IMR-90 (cell line): ENCODE measurements at regions not wholly inside any gene's neighbourhood (a gene's known extent, or its start where the extent isn't known, plus 50 kb on each side); places are given as distances from the start of the nearest gene placed in this dataset.

Source experiments
- BHLHE40 ChIP-seq: fragments of 150-350 bp; IDR thresholded peaks from 2 replicates; pipeline ENCODE4 v1.6.1; 2016; ENCODE audit warnings: mild to moderate bottlenecking, low read depth, low read length
- CHD1 ChIP-seq: IDR thresholded peaks from 2 replicates; pipeline ENCODE4 v1.6.1; 2012; ENCODE audit warnings: low read depth, low read length, improper control_type of control experiment
- CTCF ChIP-seq: conservative IDR thresholded peaks from 2 replicates; pipeline ENCODE4 v1.5.1; 2012; ENCODE audit warnings: mild to moderate bottlenecking, low read depth, low read length, improper control_type of control experiment
- MAFK ChIP-seq: IDR thresholded peaks from 2 replicates; pipeline ENCODE4 v1.6.1; 2012; ENCODE audit warnings: low read depth, low read length, improper control_type of control experiment
- MAZ ChIP-seq: IDR thresholded peaks from 2 replicates; pipeline ENCODE4 v1.6.1; 2012; ENCODE audit warnings: low read depth, mild to moderate bottlenecking, low read length, improper control_type of control experiment, moderate library complexity, borderline replicate concordance
- MXI1 ChIP-seq: IDR thresholded peaks from 2 replicates; pipeline ENCODE4 v1.6.1; 2012; ENCODE audit warnings: low read depth, mild to moderate bottlenecking, low read length, moderate library complexity, borderline replicate concordance
- NFE2L2 ChIP-seq: fragments of 150-350 bp; IDR thresholded peaks from 2 replicates; pipeline ENCODE4 v1.6.1; 2016; ENCODE audit warnings: low read depth, mild to moderate bottlenecking, low read length
- POLR2A ChIP-seq: IDR thresholded peaks from 2 replicates; pipeline ENCODE4 v1.6.1; 2012; ENCODE audit warnings: mild to moderate bottlenecking, low read depth, low read length
- RAD21 ChIP-seq: IDR thresholded peaks from 2 replicates; pipeline ENCODE4 v1.6.1; 2012; ENCODE audit warnings: low read length, improper control_type of control experiment
- RCOR1 ChIP-seq: IDR thresholded peaks from 2 replicates; pipeline ENCODE4 v1.6.1; 2012; ENCODE audit warnings: mild to moderate bottlenecking, low read length, improper control_type of control experiment; ENCODE audit not compliant: insufficient replicate concordance
- RFX5 ChIP-seq: IDR thresholded peaks from 2 replicates; pipeline ENCODE4 v1.8.0; 2012; ENCODE audit warnings: low read depth, mild to moderate bottlenecking, low read length, moderate library complexity
- SMC3 ChIP-seq: fragments of 150-350 bp; IDR thresholded peaks from 2 replicates; pipeline ENCODE4 v1.6.1; 2016; ENCODE audit warnings: low read depth, mild to moderate bottlenecking, antibody characterized with exemption, low read length, moderate library complexity

GRCh38 chr10:44047361-44047760 is 337.5 kb downstream of the CXCL12 start:
- TF ChIP-seq POLR2A (no peak), CTCF (no peak), RFX5 (no peak), RAD21 (no peak), CHD1 (no peak), SMC3 (no peak), NFE2L2 (no peak), BHLHE40 (no peak), MAFK (no peak), RCOR1 (no peak), MAZ (no peak), MXI1 (no peak)
